ENCODE measurements at regions not wholly inside any gene's neighbourhood (a gene's known extent, or its start where the extent isn't known, plus 50 kb on each side); places are given as distances from the start of the nearest gene placed in this dataset.

GRCh38 chr3:73681610-73682009 is 56.9 kb upstream of the PDZRN3 start:
- intact Hi-C loops (cut with DNase I) = no loop called here
- DNase-seq (no peak), ATAC-seq (ENCODE audit: poor library complexity) (no peak)

- DNase-seq = no peak
- ATAC-seq (ENCODE audit: poor library complexity) = no peak
- intact Hi-C loops (cut with DNase I) = no loop called here
Measured at GRCh38 chr3:73681198-73681597, 56.5 kb upstream of the PDZRN3 start.

GRCh38 chr3:73680391-73681095 is 55.8 kb upstream of the PDZRN3 start:
- ATAC-seq (ENCODE audit: poor library complexity) = no peak
- intact Hi-C loops (cut with DNase I) = no loop called here
- DNase-seq = no peak

- ATAC-seq (ENCODE audit: poor library complexity) (no peak), DNase-seq (no peak)
- intact Hi-C loops (cut with DNase I) = no loop called here
Measured at GRCh38 chr3:73677336-73678024, 52.7 kb upstream of the PDZRN3 start.
